ENCODE measurements at regions not wholly inside any gene's neighbourhood (a gene's known extent, or its start where the extent isn't known, plus 50 kb on each side); places are given as distances from the start of the nearest gene placed in this dataset.

- no peak for TF ChIP-seq CTCF (IDR thresholded peaks at IDR 0.05; ENCODE audit: low read depth, low read length)
- TF ChIP-seq EZH2phosphoT487 (IDR thresholded peaks at IDR 0.05; ENCODE audit: low read depth), result no peak
Measured at GRCh38 chr15:38898236-38898635, 333.6 kb upstream of the RASGRP1 start.

All from OCI-LY3 (cell line).